PC-3 (cell line): ENCODE measurements at regions not wholly inside any gene's neighbourhood (a gene's known extent, or its start where the extent isn't known, plus 50 kb on each side); places are given as distances from the start of the nearest gene placed in this dataset.
"Not testable (repeated sequence)": the region's sequence is repeated elsewhere in the genome, so short reads cannot be mapped to it uniquely, and the experiment has no call there.

Source experiments
- ATAC-seq: fragments of 200-7000 bp; cut with Tn5 transposase; 2 replicates; pipeline ENCODE4 v1.9.1; 2020; ENCODE audit warnings: mild to moderate bottlenecking, moderate library complexity
- BruUV-seq: library from RNA; stranded (reverse); fragments of 400-500 nt; replicated peaks from 2 replicates; lab custom pipeline; 2021; lab: Mats Ljungman, UMichigan
- CTCF ChIA-PET: fragments of 300-600 bp; sonication (Branson Sonifier 250); formaldehyde crosslinking; loops from one replicate; lab custom pipeline; 2022; ENCODE audit warnings: antibody characterized with exemption; lab: Charles Lee
- POLR2A ChIA-PET: fragments of 300-600 bp; sonication (Branson Sonifier 250); formaldehyde crosslinking; loops from one replicate; lab custom pipeline; 2022; ENCODE audit warnings: antibody characterized with exemption; ENCODE audit not compliant: unreplicated experiment; lab: Charles Lee
- DNase-seq: peaks from one replicate; pipeline ENCODE4 v3.0.0-alpha.2; 2015
- H2AFZ ChIP-seq: fragments of 300-600 bp; sonication (generic); 2 replicates; pipeline ENCODE4 v1.6.0; 2016; ENCODE audit warnings: antibody characterized with exemption, low read length
- H3F3A ChIP-seq: fragments of 300-600 bp; sonication (generic); one replicate; pipeline ENCODE4 v1.6.0; 2017; ENCODE audit warnings: antibody characterized with exemption, low read length, control low read depth, mild to moderate bottlenecking; ENCODE audit not compliant: unreplicated experiment
- H3K27ac ChIP-seq: fragments of 300-600 bp; sonication (generic); 2 replicates; pipeline ENCODE4 v1.5.1; 2016; ENCODE audit warnings: mild to moderate bottlenecking, low read length
- H3K27me3 ChIP-seq: fragments of 300-600 bp; sonication (generic); 2 replicates; pipeline ENCODE4 v1.6.1; 2016; ENCODE audit warnings: low read length, mixed read lengths
- H3K36me3 ChIP-seq: fragments of 300-600 bp; sonication (generic); 2 replicates; pipeline ENCODE4 v1.6.1; 2016; ENCODE audit warnings: low read depth, mixed run types, low read length, mixed read lengths
- H3K4me1 ChIP-seq: fragments of 300-600 bp; sonication (generic); 2 replicates; pipeline ENCODE4 v1.5.1; 2016; ENCODE audit warnings: low read length; ENCODE audit not compliant: insufficient read depth
- H3K4me2 ChIP-seq: fragments of 300-600 bp; sonication (generic); 2 replicates; pipeline ENCODE4 v1.6.0; 2016; ENCODE audit warnings: low read length
- H3K4me3 ChIP-seq: fragments of 300-600 bp; sonication (generic); 2 replicates; pipeline ENCODE4 v1.5.1; 2016; ENCODE audit warnings: mild to moderate bottlenecking, low read length, mixed read lengths
- H3K79me2 ChIP-seq: fragments of 300-600 bp; sonication (generic); 2 replicates; pipeline ENCODE4 v1.6.1; 2017; ENCODE audit warnings: low read length, mixed read lengths
- H3K9ac ChIP-seq: fragments of 300-600 bp; sonication (generic); 2 replicates; pipeline ENCODE4 v1.6.0; 2016; ENCODE audit warnings: mild to moderate bottlenecking, low read length
- H3K9me2 ChIP-seq: fragments of 300-600 bp; sonication (generic); replicated peaks from 2 replicates; pipeline ENCODE4 v1.6.1; 2016; ENCODE audit warnings: mixed run types, low read length, mixed read lengths
- H3K9me3 ChIP-seq: fragments of 300-600 bp; sonication (generic); 2 replicates; pipeline ENCODE4 v1.6.1; 2016; ENCODE audit warnings: low read length, mixed read lengths
- H4K20me1 ChIP-seq: fragments of 300-600 bp; sonication (generic); 2 replicates; pipeline ENCODE4 v1.6.1; 2016; ENCODE audit warnings: low read length, mixed read lengths
- intact Hi-C: fragments of 100-400 bp; cut with micrococcal nuclease; formaldehyde crosslinking; loops from 2 replicates; pipeline ENCODE4 v1.9.0; 2023

- POLR2A ChIA-PET, H3K27me3 ChIP-seq, H3K4me1 ChIP-seq, CTCF ChIA-PET, H3F3A ChIP-seq, H3K79me2 ChIP-seq, H3K4me3 ChIP-seq, H4K20me1 ChIP-seq, H3K27ac ChIP-seq, H2AFZ ChIP-seq, DNase-seq, ATAC-seq, H3K36me3 ChIP-seq, BruUV-seq, H3K9me3 ChIP-seq, H3K9me2 ChIP-seq, H3K4me2 ChIP-seq, H3K9ac ChIP-seq, intact Hi-C loops: not testable (repeated sequence)
These were observed 1006.2 kb upstream of the FOXG1 start for GRCh38 chr14:27760367-27760766.

DNA sequence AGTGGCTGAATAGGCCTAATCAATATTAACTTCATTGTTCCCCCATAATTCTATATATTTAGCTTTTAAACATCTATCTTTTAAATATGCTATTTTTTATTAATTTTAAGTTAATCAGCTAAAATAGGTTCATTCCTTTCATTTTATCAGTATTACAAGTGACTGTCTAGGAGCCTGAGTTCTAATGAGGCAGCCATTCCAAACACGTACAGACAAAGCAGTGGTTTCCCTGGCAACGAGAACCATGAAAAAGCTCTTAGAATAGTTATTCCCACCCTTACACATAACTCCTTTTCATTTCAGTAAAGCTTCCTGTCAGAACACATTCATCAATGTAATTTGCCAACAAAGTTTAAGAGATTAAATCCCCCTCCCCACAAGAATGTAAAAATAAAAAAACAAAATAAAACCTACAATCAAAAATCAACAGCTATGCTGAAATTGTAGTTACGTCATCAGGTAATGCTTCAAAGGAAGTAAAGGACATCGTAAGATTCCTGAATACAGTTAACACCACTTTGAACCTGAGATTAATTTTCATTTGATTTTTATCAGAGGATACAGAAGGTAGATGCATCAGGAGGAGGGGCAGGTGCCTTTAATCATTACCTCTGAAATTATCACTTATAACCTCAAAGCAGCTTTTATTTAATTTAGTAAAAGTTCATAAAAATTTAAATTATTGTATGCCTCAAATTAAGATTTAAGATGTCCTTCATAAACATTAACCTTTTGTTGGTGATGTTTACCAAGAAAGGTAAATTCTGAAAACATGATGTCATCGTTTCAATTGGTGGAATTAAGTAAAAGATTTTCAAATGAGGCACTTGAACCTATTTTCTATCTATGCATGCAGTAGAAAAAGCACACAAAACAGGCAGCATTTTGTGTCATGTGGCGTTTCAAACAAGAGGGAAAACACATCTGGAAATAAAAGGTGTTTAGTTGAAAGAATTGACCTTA is 967.2 kb upstream of the FOXG1 start:
- intact Hi-C loops, H3K27ac ChIP-seq, H3K4me1 ChIP-seq, BruUV-seq, POLR2A ChIA-PET, H3F3A ChIP-seq, H2AFZ ChIP-seq, H4K20me1 ChIP-seq, H3K4me3 ChIP-seq, H3K27me3 ChIP-seq, H3K79me2 ChIP-seq, ATAC-seq, H3K9me2 ChIP-seq, H3K36me3 ChIP-seq, H3K4me2 ChIP-seq, CTCF ChIA-PET, H3K9me3 ChIP-seq, H3K9ac ChIP-seq, DNase-seq: not testable (repeated sequence)

- H3K27me3 ChIP-seq, H2AFZ ChIP-seq, H3F3A ChIP-seq, DNase-seq, H3K9ac ChIP-seq, H3K79me2 ChIP-seq, ATAC-seq, BruUV-seq, H3K27ac ChIP-seq, H3K4me2 ChIP-seq, H3K9me3 ChIP-seq, H3K4me1 ChIP-seq, H4K20me1 ChIP-seq, intact Hi-C loops, H3K36me3 ChIP-seq, CTCF ChIA-PET, H3K4me3 ChIP-seq, H3K9me2 ChIP-seq: not testable (repeated sequence)
- POLR2A ChIA-PET = interaction anchor here (0.6 kb wide), 1 partner anchor 940 kb away, joined by 5 read pairs; no protein-coding TSS in a partner anchor
These were observed 948.7 kb upstream of the FOXG1 start for GRCh38 chr14:27817746-27818430.

DNA sequence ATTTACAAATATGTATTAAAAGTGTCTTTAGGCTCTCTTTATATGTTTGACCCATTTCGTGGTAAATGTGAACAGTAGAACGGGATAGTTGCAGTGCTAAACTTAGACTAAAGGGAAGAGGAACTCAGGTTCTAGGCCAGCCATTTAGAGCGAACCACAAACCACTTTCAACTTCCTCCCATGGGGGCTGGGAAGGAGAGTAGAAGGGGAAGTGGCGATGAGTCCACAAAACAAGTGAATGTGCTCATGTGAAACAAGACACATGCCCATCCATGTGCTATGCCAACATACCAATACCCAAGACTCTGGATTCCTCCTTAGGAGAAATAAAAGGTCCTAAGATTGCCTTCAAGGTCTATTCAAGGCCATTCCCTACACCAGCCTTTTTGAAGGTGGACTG is 940.4 kb upstream of the FOXG1 start:
- H3K4me3 ChIP-seq, H3K79me2 ChIP-seq, H3K9me2 ChIP-seq, H4K20me1 ChIP-seq, DNase-seq, H3K27me3 ChIP-seq, H2AFZ ChIP-seq, H3K4me2 ChIP-seq, H3F3A ChIP-seq, ATAC-seq, H3K27ac ChIP-seq, H3K4me1 ChIP-seq, H3K9me3 ChIP-seq, CTCF ChIA-PET, H3K36me3 ChIP-seq, H3K9ac ChIP-seq, BruUV-seq, intact Hi-C loops, POLR2A ChIA-PET: not testable (repeated sequence)

- POLR2A ChIA-PET, H3K9ac ChIP-seq, BruUV-seq, H3K4me3 ChIP-seq, H3K79me2 ChIP-seq, H2AFZ ChIP-seq, H3K9me2 ChIP-seq, H4K20me1 ChIP-seq, H3K4me2 ChIP-seq, H3K27me3 ChIP-seq, CTCF ChIA-PET, H3K9me3 ChIP-seq, H3K27ac ChIP-seq, H3F3A ChIP-seq, DNase-seq, intact Hi-C loops, H3K4me1 ChIP-seq, H3K36me3 ChIP-seq, ATAC-seq: not testable (repeated sequence)
These were observed 934.6 kb upstream of the FOXG1 start for GRCh38 chr14:27831978-27832377.

DNA sequence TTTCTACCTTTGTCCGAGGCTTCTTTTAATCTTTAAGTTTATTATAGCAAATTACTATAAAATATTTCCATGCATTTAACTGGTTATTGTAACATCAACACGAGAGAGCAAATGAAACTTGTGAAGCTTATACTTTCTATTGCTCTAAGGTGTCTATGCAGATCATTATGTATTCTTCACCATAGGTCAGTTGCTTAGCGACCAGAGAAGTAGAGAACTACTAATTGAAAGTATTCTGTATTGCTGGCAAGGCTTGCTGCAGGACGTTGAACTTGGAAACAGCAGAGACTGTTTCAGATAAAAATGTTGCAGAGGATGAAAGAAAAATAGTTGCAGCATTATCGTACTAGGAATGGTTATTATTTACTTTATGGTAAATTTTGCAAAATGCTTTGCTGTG is 933.6 kb upstream of the FOXG1 start:
- H3K4me1 ChIP-seq, H3K36me3 ChIP-seq, H4K20me1 ChIP-seq, H3K4me3 ChIP-seq, H3F3A ChIP-seq, intact Hi-C loops, H3K4me2 ChIP-seq, CTCF ChIA-PET, H2AFZ ChIP-seq, H3K27me3 ChIP-seq, H3K9me3 ChIP-seq, BruUV-seq, DNase-seq, H3K9ac ChIP-seq, H3K79me2 ChIP-seq, H3K9me2 ChIP-seq, POLR2A ChIA-PET, H3K27ac ChIP-seq, ATAC-seq: not testable (repeated sequence)
